Endothelial cell of umbilical vein (primary cell): ENCODE measurements at regions not wholly inside any gene's neighbourhood (a gene's known extent, or its start where the extent isn't known, plus 50 kb on each side); places are given as distances from the start of the nearest gene placed in this dataset.

ENCODE experiments used
- BruUV-seq: library from RNA; stranded (reverse); fragments of 400-500 nt; replicated peaks from 2 replicates; lab custom pipeline; 2021; lab: Mats Ljungman, UMichigan
- CTCF ChIA-PET: fragments of 300-600, 350-600 bp; sonication (Branson Sonifier 250); formaldehyde crosslinking; loops from one replicate; lab custom pipeline; 2021; ENCODE audit warnings: antibody characterized with exemption, inconsistent platforms; lab: Charles Lee
- POLR2A ChIA-PET: fragments of 300-600, 350-600 bp; sonication (Branson Sonifier 250); formaldehyde crosslinking; loops from one replicate; lab custom pipeline; 2021; ENCODE audit warnings: antibody characterized with exemption, inconsistent platforms; lab: Charles Lee
- DNase-seq: peaks from one replicate; pipeline ENCODE4 v3.0.0-alpha.2; 2011; ENCODE audit warnings: low read depth, low spot score
- FAIRE-seq: peaks from 2 replicates; lab custom pipeline; 2011; peaks lifted over from hg19 to GRCh38; lab: Jason Lieb, UNC
- H2AFZ ChIP-seq: 2 replicates; pipeline ENCODE4 v1.6.0; 2012; ENCODE audit warnings: low read depth, low read length, control low read depth, inconsistent platforms
- H3K27ac ChIP-seq: 2 replicates; pipeline ENCODE4 v1.5.1; 2011; ENCODE audit warnings: low read depth, mild to moderate bottlenecking, control low read depth, low read length, moderate library complexity; ENCODE audit not compliant: insufficient read depth
- H3K27me3 ChIP-seq, 2 experiments: 2 replicates each; pipeline versions ENCODE4 v1.6.0 to v1.6.1; 2011; ENCODE audit warnings: low read length in 2 of 2, mixed read lengths in 1 of 2; ENCODE audit not compliant: control insufficient read depth in 2 of 2, insufficient read depth in 2 of 2
- H3K36me3 ChIP-seq, 2 experiments: 2 replicates in 1 of 2; 3 replicates in 1 of 2; pipeline ENCODE4 v1.5.1; 2011; ENCODE audit warnings: low read length in 2 of 2, mild to moderate bottlenecking in 1 of 2, moderate library complexity in 1 of 2; ENCODE audit not compliant: control insufficient read depth in 2 of 2, insufficient read depth in 2 of 2; ENCODE audit errors: extremely low read depth in 1 of 2
- H3K4me1 ChIP-seq: 3 replicates; pipeline ENCODE4 v1.5.1; 2011; ENCODE audit warnings: mild to moderate bottlenecking, low read length; ENCODE audit not compliant: control insufficient read depth, insufficient read depth; ENCODE audit errors: extremely low read depth
- H3K4me2 ChIP-seq: 2 replicates; pipeline ENCODE4 v1.6.1; 2011; ENCODE audit warnings: low read length, control low read depth, mixed read lengths; ENCODE audit not compliant: insufficient read depth
- H3K4me3 ChIP-seq, 3 experiments: fragments of 200-600 bp in 1 of 3; sonication (generic), shearing (Covaris generic) in 1 of 3; replicated peaks in 1 of 3; 2 replicates each; pipeline ENCODE4 v1.5.1; 2011 to 2016; ENCODE audit warnings: control low read depth in 3 of 3, low read length in 3 of 3, mild to moderate bottlenecking in 2 of 3, inconsistent platforms in 1 of 3, low read depth in 1 of 3, moderate library complexity in 1 of 3; ENCODE audit not compliant: insufficient read depth in 1 of 3
- H3K79me2 ChIP-seq: 2 replicates; pipeline ENCODE4 v1.6.0; 2012; ENCODE audit warnings: low read length, inconsistent platforms; ENCODE audit not compliant: control insufficient read depth, insufficient read depth
- H3K9ac ChIP-seq: replicated peaks from 2 replicates; pipeline ENCODE3; 2011; ENCODE audit warnings: low read length, control low read depth; ENCODE audit not compliant: insufficient read depth; ENCODE audit errors: extremely low read depth
- H3K9me1 ChIP-seq: replicated peaks from 3 replicates; pipeline ENCODE4 v1.6.0; 2011; ENCODE audit warnings: mild to moderate bottlenecking, low read length; ENCODE audit not compliant: control insufficient read depth, insufficient read depth; ENCODE audit errors: extremely low read depth
- H3K9me3 ChIP-seq: replicated peaks from 2 replicates; pipeline ENCODE4 v1.5.1; 2012; ENCODE audit warnings: low read length, inconsistent platforms; ENCODE audit not compliant: control insufficient read depth, insufficient read depth
- H4K20me1 ChIP-seq: replicated peaks from 2 replicates; pipeline ENCODE3; 2011; ENCODE audit warnings: mild to moderate bottlenecking, low read length; ENCODE audit not compliant: control insufficient read depth, insufficient read depth; ENCODE audit errors: extremely low read depth
- EZH2 ChIP-seq: IDR thresholded peaks from 2 replicates; pipeline ENCODE4 v1.6.1; 2012; ENCODE audit warnings: borderline replicate concordance, low read depth, mild to moderate bottlenecking, moderate library complexity, low read length, inconsistent platforms; ENCODE audit not compliant: severe bottlenecking
- FOS ChIP-seq: IDR thresholded peaks from 2 replicates; pipeline ENCODE4 v1.6.1; 2011; ENCODE audit warnings: mild to moderate bottlenecking, low read length, moderate library complexity, borderline replicate concordance; ENCODE audit not compliant: insufficient read depth
- GATA2 ChIP-seq: IDR thresholded peaks from 2 replicates; pipeline ENCODE4 v1.7.0; 2011; ENCODE audit warnings: low read depth, mild to moderate bottlenecking, moderate library complexity, mixed read lengths, low read length; ENCODE audit not compliant: insufficient read length, insufficient read depth
- JUN ChIP-seq: IDR thresholded peaks from 2 replicates; pipeline ENCODE4 v1.6.1; 2011; ENCODE audit warnings: borderline replicate concordance, low read depth; ENCODE audit not compliant: insufficient read length, insufficient read depth
- MYC ChIP-seq: IDR thresholded peaks from one replicate; pipeline ENCODE4 v1.6.1; 2011; ENCODE audit warnings: mild to moderate bottlenecking, low read depth, low read length
- POLR2A ChIP-seq: IDR thresholded peaks from 2 replicates; pipeline ENCODE4 v1.6.1; 2012; ENCODE audit warnings: low read depth, mild to moderate bottlenecking, control low read depth, low read length
- POLR2AphosphoS5 ChIP-seq: IDR thresholded peaks from 2 replicates; pipeline ENCODE4 v1.6.1; 2012; ENCODE audit warnings: low read depth, mild to moderate bottlenecking, control low read depth, low read length, moderate library complexity; ENCODE audit not compliant: insufficient read depth
- dilution Hi-C: fragments of 300-500 bp; cut with MboI; formaldehyde crosslinking; loops from one replicate; pipeline ENCODE4 v1.15.0; 2019; ENCODE audit warnings: low sequenced_read_pairs; ENCODE audit not compliant: extremely low pct_ligation_motif_present
- intact Hi-C: fragments of 100-400 bp; cut with micrococcal nuclease; formaldehyde crosslinking; loops from one replicate; pipeline ENCODE4 v1.10.0; 2022
- TF ChIP-seq, protein P1 (sequence below), 2 donors: IDR thresholded peaks; 1 replicate in 1 of 2; 2 replicates in 1 of 2; pipeline ENCODE4 v1.5.1; 2011; ENCODE audit warnings: low read length in 2 of 2, mild to moderate bottlenecking in 2 of 2, moderate library complexity in 2 of 2, control low read depth in 1 of 2, inconsistent platforms in 1 of 2, low read depth in 1 of 2; ENCODE audit not compliant: insufficient read depth in 1 of 2; ENCODE audit errors: extremely low read depth in 1 of 2
- TF ChIP-seq, protein P2 (sequence below): IDR thresholded peaks from 2 replicates; pipeline ENCODE4 v1.6.1; 2011; ENCODE audit not compliant: insufficient read depth, insufficient read length

DNA sequence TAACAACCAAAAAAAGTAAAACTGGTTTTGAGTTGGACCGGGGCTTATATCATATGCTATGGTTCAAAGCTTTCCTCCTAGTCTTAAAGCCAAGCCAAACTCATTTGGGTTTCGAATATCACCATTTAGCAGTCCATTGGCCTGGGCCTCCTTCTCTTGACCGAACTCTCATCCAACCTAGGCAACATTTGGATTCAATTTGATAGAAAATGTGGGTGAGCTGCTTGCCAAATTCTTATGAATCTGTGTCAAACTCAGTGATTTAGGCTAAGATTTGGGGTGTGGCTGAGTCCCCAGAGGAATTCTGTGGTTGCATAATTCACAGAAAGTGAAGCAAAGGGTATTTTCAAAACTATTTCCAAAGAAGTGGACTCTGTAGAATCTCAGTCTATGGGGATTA, 83.7 kb downstream of the BLID start:
- intact Hi-C loops (no loop called here), dilution Hi-C loops (no loop called here)
- no peaks in the 10 kb centered on the region for H4K20me1 ChIP-seq
- H3K4me3 ChIP-seq, result no peak overlapping the region
- H3K36me3 ChIP-seq, result no peaks in the 10 kb centered on the region
- H3K4me2 ChIP-seq, result no peak overlapping the region
- peaks cover 0 to 2% of the 10 kb centered on the region in 2 experiments for H3K27me3 ChIP-seq
- no peak for DNase-seq
- no peak for TF ChIP-seq POLR2A
- TF ChIP-seq, protein P1, sequence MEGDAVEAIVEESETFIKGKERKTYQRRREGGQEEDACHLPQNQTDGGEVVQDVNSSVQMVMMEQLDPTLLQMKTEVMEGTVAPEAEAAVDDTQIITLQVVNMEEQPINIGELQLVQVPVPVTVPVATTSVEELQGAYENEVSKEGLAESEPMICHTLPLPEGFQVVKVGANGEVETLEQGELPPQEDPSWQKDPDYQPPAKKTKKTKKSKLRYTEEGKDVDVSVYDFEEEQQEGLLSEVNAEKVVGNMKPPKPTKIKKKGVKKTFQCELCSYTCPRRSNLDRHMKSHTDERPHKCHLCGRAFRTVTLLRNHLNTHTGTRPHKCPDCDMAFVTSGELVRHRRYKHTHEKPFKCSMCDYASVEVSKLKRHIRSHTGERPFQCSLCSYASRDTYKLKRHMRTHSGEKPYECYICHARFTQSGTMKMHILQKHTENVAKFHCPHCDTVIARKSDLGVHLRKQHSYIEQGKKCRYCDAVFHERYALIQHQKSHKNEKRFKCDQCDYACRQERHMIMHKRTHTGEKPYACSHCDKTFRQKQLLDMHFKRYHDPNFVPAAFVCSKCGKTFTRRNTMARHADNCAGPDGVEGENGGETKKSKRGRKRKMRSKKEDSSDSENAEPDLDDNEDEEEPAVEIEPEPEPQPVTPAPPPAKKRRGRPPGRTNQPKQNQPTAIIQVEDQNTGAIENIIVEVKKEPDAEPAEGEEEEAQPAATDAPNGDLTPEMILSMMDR (IDR thresholded peaks at IDR 0.05; ENCODE audit: extremely low read depth in 1 of 2, insufficient read depth in 1 of 2, low read depth in 1 of 2, low read length in 2 of 2), result no peak
- TF ChIP-seq MYC, result no peak
- no peak for TF ChIP-seq EZH2
- TF ChIP-seq, protein P2, sequence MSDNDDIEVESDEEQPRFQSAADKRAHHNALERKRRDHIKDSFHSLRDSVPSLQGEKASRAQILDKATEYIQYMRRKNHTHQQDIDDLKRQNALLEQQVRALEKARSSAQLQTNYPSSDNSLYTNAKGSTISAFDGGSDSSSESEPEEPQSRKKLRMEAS, result no peak
- no peak for TF ChIP-seq FOS
- no peak for TF ChIP-seq POLR2AphosphoS5
- TF ChIP-seq GATA2, result no peak
- no peak for TF ChIP-seq JUN
- H3K79me2 ChIP-seq, result no peaks in the 10 kb centered on the region
- BruUV-seq, result no TSS peak
- FAIRE-seq, result no peak
- no peak overlapping the region for H3K9ac ChIP-seq
- no peaks in the 10 kb centered on the region for H3K9me1 ChIP-seq
- ChIA-PET CTCF (no interaction called here), POLR2A (no interaction called here)
- H3K27ac ChIP-seq, result no peak overlapping the region
- no peak overlapping the region for H2AFZ ChIP-seq
- H3K9me3 ChIP-seq, result no peaks in the 10 kb centered on the region
- no peaks in the 10 kb centered on the region for H3K4me1 ChIP-seq
